Liver (tissue), 8 donors: ENCODE measurements at regions not wholly inside any gene's neighbourhood (a gene's known extent, or its start where the extent isn't known, plus 50 kb on each side); places are given as distances from the start of the nearest gene placed in this dataset.

Experiments used
- DNase-seq: peaks from one replicate; pipeline ENCODE4 v3.0.0-alpha.2; 2017; ENCODE audit warnings: low spot score
- H3K27ac ChIP-seq, 2 donors: one replicate each; pipeline ENCODE4 v1.7.0; 2013; ENCODE audit warnings: inconsistent platforms in 2 of 2, low read length in 2 of 2, control low read depth in 1 of 2, low read depth in 1 of 2, mild to moderate bottlenecking in 1 of 2
- H3K27me3 ChIP-seq, 4 donors: one replicate each; pipeline versions ENCODE4 v1.6.1 to v1.7.0; 2013; ENCODE audit warnings: low read length in 3 of 4, inconsistent platforms in 1 of 4, mild to moderate bottlenecking in 1 of 4, moderate library complexity in 1 of 4; ENCODE audit not compliant: control insufficient read depth in 4 of 4, insufficient read depth in 4 of 4
- H3K36me3 ChIP-seq, 4 donors: one replicate each; pipeline versions ENCODE4 v1.6.1 to v1.7.0; 2013; ENCODE audit warnings: low read length in 3 of 4, mild to moderate bottlenecking in 3 of 4, low read depth in 1 of 4, moderate library complexity in 1 of 4; ENCODE audit not compliant: control insufficient read depth in 4 of 4, insufficient read depth in 3 of 4
- H3K4me1 ChIP-seq, 4 donors: one replicate each; pipeline versions ENCODE4 v1.6.1 to v1.7.0; 2013; ENCODE audit warnings: low read length in 3 of 4, mild to moderate bottlenecking in 3 of 4, moderate library complexity in 1 of 4; ENCODE audit not compliant: control insufficient read depth in 4 of 4, insufficient read depth in 4 of 4
- H3K4me3 ChIP-seq, 3 donors: one replicate each; pipeline versions ENCODE4 v1.6.1 to v1.7.0; 2013; ENCODE audit warnings: low read length in 3 of 3, control low read depth in 1 of 3, low read depth in 1 of 3, mild to moderate bottlenecking in 1 of 3
- H3K9ac ChIP-seq, 2 donors: one replicate each; pipeline ENCODE4 v1.7.0; 2013; ENCODE audit warnings: low read length in 2 of 2, mild to moderate bottlenecking in 2 of 2, moderate library complexity in 2 of 2, control low read depth in 1 of 2, low read depth in 1 of 2
- H3K9me3 ChIP-seq, 4 donors: one replicate each; pipeline versions ENCODE4 v1.6.1 to v1.7.0; 2013; ENCODE audit warnings: low read length in 3 of 4; ENCODE audit not compliant: control insufficient read depth in 4 of 4
- CTCF ChIP-seq: fragments of 150-350 bp; IDR thresholded peaks from 2 replicates; pipeline ENCODE4 v1.5.1; 2017; ENCODE audit warnings: improper control_type of control experiment, low read depth, low read length; ENCODE audit not compliant: missing input control
- EGR1 ChIP-seq, 2 donors: IDR thresholded peaks; 2 replicates each; pipeline ENCODE4 v1.6.1; 2016 to 2018; ENCODE audit warnings: antibody characterized with exemption in 2 of 2, low read depth in 2 of 2
- FOXA1 ChIP-seq: IDR thresholded peaks from 2 replicates; pipeline ENCODE4 v1.6.1; 2016; ENCODE audit warnings: antibody characterized with exemption
- FOXA2 ChIP-seq: IDR thresholded peaks from 2 replicates; pipeline ENCODE4 v1.6.1; 2016; ENCODE audit warnings: antibody characterized with exemption
- HNF4A ChIP-seq, 2 donors: conservative IDR thresholded peaks; 2 replicates each; pipeline ENCODE4 v1.6.1; 2016; ENCODE audit warnings: antibody characterized with exemption in 2 of 2, mild to moderate bottlenecking in 2 of 2
- HNF4G ChIP-seq: IDR thresholded peaks from 2 replicates; pipeline ENCODE4 v1.6.1; 2016; ENCODE audit warnings: antibody characterized with exemption
- JUND ChIP-seq, 2 donors: IDR thresholded peaks; 2 replicates each; pipeline ENCODE4 v1.6.1; 2016; ENCODE audit warnings: antibody characterized with exemption in 2 of 2
- NR2F2 ChIP-seq: IDR thresholded peaks from 2 replicates; pipeline ENCODE4 v1.6.1; 2016; ENCODE audit warnings: antibody characterized with exemption
- RAD21 ChIP-seq, 2 donors: IDR thresholded peaks; 2 replicates each; pipeline ENCODE4 v1.6.1; 2016; ENCODE audit warnings: antibody characterized with exemption in 2 of 2, mild to moderate bottlenecking in 2 of 2
- REST ChIP-seq: IDR thresholded peaks from 2 replicates; pipeline ENCODE4 v1.6.1; 2016; ENCODE audit warnings: antibody characterized with exemption, mild to moderate bottlenecking
- RXRA ChIP-seq, 2 donors: IDR thresholded peaks; 2 replicates each; pipeline ENCODE4 v1.6.1; 2017 to 2018; ENCODE audit warnings: antibody characterized with exemption in 2 of 2, mild to moderate bottlenecking in 1 of 2
- SP1 ChIP-seq: IDR thresholded peaks from 2 replicates; pipeline ENCODE4 v1.6.1; 2018; ENCODE audit warnings: antibody characterized with exemption, mild to moderate bottlenecking
- YY1 ChIP-seq: IDR thresholded peaks from 2 replicates; pipeline ENCODE4 v1.6.1; 2016; ENCODE audit warnings: antibody characterized with exemption, mild to moderate bottlenecking
- WGBS: extraction: QIAGEN DNeasy Blood & Tissue Kit; methylation state at CpG from one replicate; pipeline ENCODE4 v1.1.7; 2013; 5-methylcytosine and 5-hydroxymethylcytosine counted together
- TF ChIP-seq, protein P1 (sequence below): IDR thresholded peaks from 2 replicates; pipeline ENCODE4 v1.6.1; 2016; ENCODE audit warnings: antibody characterized with exemption
- TF ChIP-seq, protein P2 (sequence below): IDR thresholded peaks from 2 replicates; pipeline ENCODE4 v1.6.1; 2016; ENCODE audit warnings: antibody characterized with exemption
- TF ChIP-seq, protein P3 (sequence below): IDR thresholded peaks from 2 replicates; pipeline ENCODE4 v1.6.1; 2016; ENCODE audit warnings: antibody characterized with exemption
- donor health status: healthy.
- donor health status: healthy.
- donor health status: healthy.
- donor health status: healthy.
- donor health status: healthy.

GRCh38 chr6:143621159-143621873, 56.4 kb upstream of the PHACTR2 start:
- H3K36me3 ChIP-seq: no peaks in the 10 kb centered on the region
- H3K9ac ChIP-seq: no peak overlapping the region
- TF ChIP-seq HNF4G: no peak
- TF ChIP-seq, protein P1, sequence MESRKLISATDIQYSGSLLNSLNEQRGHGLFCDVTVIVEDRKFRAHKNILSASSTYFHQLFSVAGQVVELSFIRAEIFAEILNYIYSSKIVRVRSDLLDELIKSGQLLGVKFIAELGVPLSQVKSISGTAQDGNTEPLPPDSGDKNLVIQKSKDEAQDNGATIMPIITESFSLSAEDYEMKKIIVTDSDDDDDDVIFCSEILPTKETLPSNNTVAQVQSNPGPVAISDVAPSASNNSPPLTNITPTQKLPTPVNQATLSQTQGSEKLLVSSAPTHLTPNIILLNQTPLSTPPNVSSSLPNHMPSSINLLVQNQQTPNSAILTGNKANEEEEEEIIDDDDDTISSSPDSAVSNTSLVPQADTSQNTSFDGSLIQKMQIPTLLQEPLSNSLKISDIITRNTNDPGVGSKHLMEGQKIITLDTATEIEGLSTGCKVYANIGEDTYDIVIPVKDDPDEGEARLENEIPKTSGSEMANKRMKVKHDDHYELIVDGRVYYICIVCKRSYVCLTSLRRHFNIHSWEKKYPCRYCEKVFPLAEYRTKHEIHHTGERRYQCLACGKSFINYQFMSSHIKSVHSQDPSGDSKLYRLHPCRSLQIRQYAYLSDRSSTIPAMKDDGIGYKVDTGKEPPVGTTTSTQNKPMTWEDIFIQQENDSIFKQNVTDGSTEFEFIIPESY: no peak
- TF ChIP-seq FOXA2: no peak
- TF ChIP-seq YY1: no peak
- TF ChIP-seq, protein P2, sequence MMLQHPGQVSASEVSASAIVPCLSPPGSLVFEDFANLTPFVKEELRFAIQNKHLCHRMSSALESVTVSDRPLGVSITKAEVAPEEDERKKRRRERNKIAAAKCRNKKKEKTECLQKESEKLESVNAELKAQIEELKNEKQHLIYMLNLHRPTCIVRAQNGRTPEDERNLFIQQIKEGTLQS: no peak
- TF ChIP-seq RXRA (IDR thresholded peaks at IDR 0.05): no peak
- no peak for TF ChIP-seq RAD21 (IDR thresholded peaks at IDR 0.05)
- no peak for TF ChIP-seq JUND (IDR thresholded peaks at IDR 0.05)
- TF ChIP-seq, protein P3, sequence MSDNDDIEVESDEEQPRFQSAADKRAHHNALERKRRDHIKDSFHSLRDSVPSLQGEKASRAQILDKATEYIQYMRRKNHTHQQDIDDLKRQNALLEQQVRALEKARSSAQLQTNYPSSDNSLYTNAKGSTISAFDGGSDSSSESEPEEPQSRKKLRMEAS: no peak
- TF ChIP-seq CTCF: no peak
- no peak for TF ChIP-seq NR2F2
- whole genome bisulfite sequencing: 94% methylated on average over 8 of the region's 8 CpGs
- no peak overlapping the region for H3K27ac ChIP-seq
- H3K4me1 ChIP-seq: peaks cover 0 to 1% (median 0%) of the 10 kb centered on the region in 4 donors
- no peaks in the 10 kb centered on the region for H3K9me3 ChIP-seq
- H3K4me3 ChIP-seq: no peak overlapping the region
- no peak for DNase-seq
- no peaks in the 10 kb centered on the region for H3K27me3 ChIP-seq

- peaks cover 0 to 1% (median 0%) of the 10 kb centered on the region in 4 donors for H3K4me1 ChIP-seq
- no peak overlapping the region for H3K4me3 ChIP-seq
- no peaks in the 10 kb centered on the region for H3K27me3 ChIP-seq
- no peak overlapping the region for H3K27ac ChIP-seq
- no peaks in the 10 kb centered on the region for H3K36me3 ChIP-seq
- no peaks in the 10 kb centered on the region for H3K9me3 ChIP-seq
- no peak for DNase-seq
- H3K9ac ChIP-seq: no peak overlapping the region
- WGBS: 80% methylated on average over 3 of the region's 3 CpGs
- TF ChIP-seq RXRA (IDR thresholded peaks at IDR 0.05) (no peak), FOXA1 (no peak), SP1 (no peak), CTCF (no peak), YY1 (no peak), REST (no peak), HNF4G (no peak), EGR1 (IDR thresholded peaks at IDR 0.05; ENCODE audit: low read depth in 2 of 2) (no peak), JUND (IDR thresholded peaks at IDR 0.05) (no peak), HNF4A (conservative IDR thresholded peaks at IDR 0.05) (no peak)
- TF ChIP-seq, protein P2: no peak
- TF ChIP-seq, protein P3: no peak
These were observed 57.3 kb upstream of the PHACTR2 start for GRCh38 chr6:143620447-143620846.
